PC-9 (cell line): ENCODE measurements at regions not wholly inside any gene's neighbourhood (a gene's known extent, or its start where the extent isn't known, plus 50 kb on each side); places are given as distances from the start of the nearest gene placed in this dataset.

Experiments used
- EZH2 ChIP-seq: fragments of 200-600 bp; sonication (generic); IDR thresholded peaks from 2 replicates; pipeline ENCODE4 v1.8.0; 2017; ENCODE audit warnings: antibody characterized with exemption, low read depth
- TF ChIP-seq, protein P1 (sequence below): fragments of 200-600 bp; sonication (generic); conservative IDR thresholded peaks from 2 replicates; pipeline ENCODE4 v1.6.1; 2017; ENCODE audit warnings: mixed run types, antibody characterized with exemption, mild to moderate bottlenecking, moderate library complexity

DNA sequence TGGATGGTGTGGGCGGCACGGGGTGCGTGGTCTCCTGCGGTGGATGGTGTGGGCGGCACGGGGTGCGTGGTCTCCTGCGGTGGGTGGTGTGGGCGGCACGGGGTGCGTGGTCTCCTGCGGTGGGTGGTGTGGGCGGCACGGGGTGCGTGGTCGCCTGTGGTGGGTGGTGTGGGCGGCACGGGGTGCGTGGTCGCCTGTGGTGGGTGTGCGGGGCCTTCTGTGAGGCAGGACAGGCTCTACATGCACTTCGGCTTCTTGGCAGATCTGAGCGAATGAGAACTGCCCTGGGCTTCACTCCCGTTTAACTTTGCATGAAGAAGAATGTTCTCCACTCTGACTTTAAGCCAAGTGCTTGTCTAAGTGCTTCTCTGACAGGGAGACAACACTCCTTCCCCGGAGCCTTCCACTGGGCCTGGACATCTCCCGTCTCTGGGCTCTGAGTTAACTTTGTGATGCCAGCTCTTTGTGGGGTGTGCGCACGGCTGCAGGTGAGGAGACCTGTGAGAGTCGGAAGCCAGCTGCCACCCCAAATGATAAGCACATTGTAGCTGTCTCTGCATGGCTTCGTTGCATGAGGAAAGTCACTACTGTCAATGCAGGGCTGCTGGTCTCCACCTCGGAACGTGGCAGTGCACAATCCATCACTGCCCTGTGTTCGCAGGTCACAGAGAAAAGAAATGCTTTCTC is 244.8 kb downstream of the DLL1 start:
- TF ChIP-seq, protein P1, sequence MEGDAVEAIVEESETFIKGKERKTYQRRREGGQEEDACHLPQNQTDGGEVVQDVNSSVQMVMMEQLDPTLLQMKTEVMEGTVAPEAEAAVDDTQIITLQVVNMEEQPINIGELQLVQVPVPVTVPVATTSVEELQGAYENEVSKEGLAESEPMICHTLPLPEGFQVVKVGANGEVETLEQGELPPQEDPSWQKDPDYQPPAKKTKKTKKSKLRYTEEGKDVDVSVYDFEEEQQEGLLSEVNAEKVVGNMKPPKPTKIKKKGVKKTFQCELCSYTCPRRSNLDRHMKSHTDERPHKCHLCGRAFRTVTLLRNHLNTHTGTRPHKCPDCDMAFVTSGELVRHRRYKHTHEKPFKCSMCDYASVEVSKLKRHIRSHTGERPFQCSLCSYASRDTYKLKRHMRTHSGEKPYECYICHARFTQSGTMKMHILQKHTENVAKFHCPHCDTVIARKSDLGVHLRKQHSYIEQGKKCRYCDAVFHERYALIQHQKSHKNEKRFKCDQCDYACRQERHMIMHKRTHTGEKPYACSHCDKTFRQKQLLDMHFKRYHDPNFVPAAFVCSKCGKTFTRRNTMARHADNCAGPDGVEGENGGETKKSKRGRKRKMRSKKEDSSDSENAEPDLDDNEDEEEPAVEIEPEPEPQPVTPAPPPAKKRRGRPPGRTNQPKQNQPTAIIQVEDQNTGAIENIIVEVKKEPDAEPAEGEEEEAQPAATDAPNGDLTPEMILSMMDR = no peak
- no peak for TF ChIP-seq EZH2
